C4-2B (cell line): ENCODE measurements at regions not wholly inside any gene's neighbourhood (a gene's known extent, or its start where the extent isn't known, plus 50 kb on each side); places are given as distances from the start of the nearest gene placed in this dataset.

Source experiments
- H3K27ac ChIP-seq: fragments of 450-650 bp; 2 replicates; pipeline ENCODE4 v1.5.1; 2017
- ZFX ChIP-seq: fragments of 450-650 bp; IDR thresholded peaks from 2 replicates; pipeline ENCODE4 v1.6.1; 2017
- TF ChIP-seq, protein P1 (sequence below): fragments of 450-650 bp; conservative IDR thresholded peaks from 2 replicates; pipeline ENCODE4 v1.5.1; 2017; ENCODE audit warnings: mild to moderate bottlenecking

DNA sequence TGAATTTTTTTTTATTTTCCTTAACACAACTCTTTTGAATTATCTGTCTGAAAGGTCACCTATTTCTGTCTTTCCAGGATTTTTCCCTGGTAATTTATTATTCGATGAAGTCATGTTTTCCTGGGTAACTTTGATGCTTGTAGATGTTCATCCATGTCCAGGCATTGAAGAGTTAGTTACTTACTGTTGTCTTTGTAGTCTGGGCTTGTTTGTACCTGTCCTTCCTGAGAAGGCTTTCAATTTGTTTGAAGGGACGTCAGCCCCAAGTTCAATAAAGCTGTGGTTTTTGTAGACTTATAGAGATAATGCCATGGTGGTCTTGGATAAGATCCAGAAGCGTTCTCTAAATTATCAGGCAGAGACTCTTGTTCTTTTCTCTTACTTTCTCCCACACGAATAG, 252.4 kb upstream of the ARHGAP24 start:
- H3K27ac ChIP-seq = no peak overlapping the region
- TF ChIP-seq, protein P1, sequence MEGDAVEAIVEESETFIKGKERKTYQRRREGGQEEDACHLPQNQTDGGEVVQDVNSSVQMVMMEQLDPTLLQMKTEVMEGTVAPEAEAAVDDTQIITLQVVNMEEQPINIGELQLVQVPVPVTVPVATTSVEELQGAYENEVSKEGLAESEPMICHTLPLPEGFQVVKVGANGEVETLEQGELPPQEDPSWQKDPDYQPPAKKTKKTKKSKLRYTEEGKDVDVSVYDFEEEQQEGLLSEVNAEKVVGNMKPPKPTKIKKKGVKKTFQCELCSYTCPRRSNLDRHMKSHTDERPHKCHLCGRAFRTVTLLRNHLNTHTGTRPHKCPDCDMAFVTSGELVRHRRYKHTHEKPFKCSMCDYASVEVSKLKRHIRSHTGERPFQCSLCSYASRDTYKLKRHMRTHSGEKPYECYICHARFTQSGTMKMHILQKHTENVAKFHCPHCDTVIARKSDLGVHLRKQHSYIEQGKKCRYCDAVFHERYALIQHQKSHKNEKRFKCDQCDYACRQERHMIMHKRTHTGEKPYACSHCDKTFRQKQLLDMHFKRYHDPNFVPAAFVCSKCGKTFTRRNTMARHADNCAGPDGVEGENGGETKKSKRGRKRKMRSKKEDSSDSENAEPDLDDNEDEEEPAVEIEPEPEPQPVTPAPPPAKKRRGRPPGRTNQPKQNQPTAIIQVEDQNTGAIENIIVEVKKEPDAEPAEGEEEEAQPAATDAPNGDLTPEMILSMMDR = no peak
- TF ChIP-seq ZFX = no peak

DNA sequence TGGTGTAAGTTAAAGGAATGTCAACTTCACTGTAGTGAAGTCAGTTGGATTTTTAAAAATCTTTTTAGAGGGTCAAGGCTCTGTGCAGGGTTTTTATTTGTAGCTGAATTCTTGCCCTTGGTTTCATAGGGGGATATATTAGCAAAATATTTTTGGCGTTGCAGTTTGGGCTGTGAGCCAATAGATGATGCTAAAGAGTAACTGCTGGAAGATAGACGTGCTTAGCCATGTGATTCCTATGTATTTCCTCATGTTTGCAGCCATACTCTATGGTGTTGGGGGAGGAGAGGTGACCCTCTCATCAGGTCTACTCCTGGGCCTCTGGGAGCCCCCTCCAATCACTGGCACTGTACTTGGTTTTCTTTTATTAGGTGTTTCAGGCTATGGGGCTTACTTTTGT, 246.7 kb upstream of the ARHGAP24 start:
- TF ChIP-seq, protein P1 = no peak
- no peak for TF ChIP-seq ZFX

DNA sequence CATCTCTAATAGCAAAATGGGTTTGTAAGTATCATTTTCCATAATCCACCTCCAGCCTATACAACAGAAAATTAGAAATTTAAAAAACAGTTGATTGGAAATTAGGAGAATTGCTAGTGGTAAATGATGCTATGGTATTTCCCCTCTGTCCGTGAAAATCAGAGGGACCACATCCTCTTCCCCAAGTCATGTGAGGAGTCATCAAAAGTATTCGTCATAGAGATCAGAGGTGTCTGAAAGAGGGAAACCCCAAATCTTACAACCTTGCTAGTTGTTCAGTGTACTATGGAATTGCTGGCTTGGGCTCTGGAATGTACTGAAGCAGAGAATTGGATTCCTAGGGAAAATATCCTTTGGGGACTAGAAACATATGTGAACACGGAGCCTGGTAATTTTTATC, 241.4 kb upstream of the ARHGAP24 start:
- TF ChIP-seq, protein P1 = no peak
- TF ChIP-seq ZFX = no peak
- H3K27ac ChIP-seq = no peak overlapping the region

More for the DNA sequence above, 246.7 kb upstream of the ARHGAP24 start:
- H3K27ac ChIP-seq = no peak overlapping the region

DNA sequence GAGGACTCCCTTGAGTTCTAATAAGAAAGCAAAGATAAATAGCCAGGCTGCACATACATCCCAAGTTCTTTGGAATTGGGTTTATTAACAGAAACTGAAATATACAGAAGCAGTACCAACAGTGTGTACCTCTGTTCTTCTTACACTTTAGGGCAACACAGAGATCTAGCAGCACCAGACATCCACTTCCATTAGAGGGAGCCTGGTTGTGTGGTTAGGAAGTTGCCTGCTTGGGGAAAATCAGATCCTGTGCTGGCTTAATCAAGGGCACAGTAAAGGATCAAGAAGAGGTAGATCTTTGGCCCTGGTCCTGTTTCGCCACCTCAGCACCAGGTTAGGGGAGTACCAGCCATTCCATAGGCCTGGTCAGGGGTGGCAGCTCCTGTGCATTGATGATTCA, 231.1 kb upstream of the ARHGAP24 start:
- no peak overlapping the region for H3K27ac ChIP-seq
- TF ChIP-seq ZFX = no peak
- TF ChIP-seq, protein P1 = no peak; the same call in 1 of the 2 replicates

DNA sequence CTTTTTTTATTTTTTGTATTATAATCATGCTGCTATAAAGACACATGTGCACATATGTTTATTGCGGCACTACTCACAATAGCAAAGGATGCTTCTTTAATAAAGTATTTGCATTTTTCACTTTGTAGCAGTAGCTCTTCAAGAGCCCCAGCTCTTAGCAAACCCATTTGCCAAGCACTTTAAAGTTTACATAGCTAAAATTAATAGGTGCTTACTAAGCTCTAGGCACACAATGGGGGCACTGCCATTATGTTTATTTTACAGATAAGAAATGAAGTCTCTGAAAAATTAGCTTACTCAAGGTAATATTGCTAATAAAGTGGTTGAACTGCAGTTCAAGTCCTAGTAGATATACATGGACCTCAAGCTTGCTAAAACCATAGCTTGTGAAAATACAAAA, 230.3 kb upstream of the ARHGAP24 start:
- TF ChIP-seq, protein P1 = no peak
- TF ChIP-seq ZFX = no peak
- H3K27ac ChIP-seq = no peak overlapping the region

DNA sequence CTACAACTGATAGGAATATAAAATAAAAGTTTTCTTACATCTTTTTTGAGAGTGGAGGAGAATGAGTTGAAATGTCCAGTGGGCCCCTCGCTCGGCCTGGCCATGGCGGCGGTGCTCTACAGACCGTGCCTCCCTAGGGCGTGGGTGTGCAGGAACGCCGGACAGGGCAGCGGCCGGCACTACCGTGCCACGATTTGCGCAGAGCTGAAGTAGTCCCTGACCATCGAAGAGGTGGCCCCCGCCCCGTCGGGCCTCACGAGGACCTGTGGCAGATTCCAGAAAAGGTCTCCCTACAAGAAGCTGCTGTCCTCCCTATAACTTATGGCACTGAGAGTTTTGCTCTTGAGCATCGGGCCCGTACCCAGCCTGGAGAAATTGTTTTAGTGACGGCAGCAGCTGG, 228.9 kb upstream of the ARHGAP24 start:
- no peak overlapping the region for H3K27ac ChIP-seq
- TF ChIP-seq, protein P1 = no peak
- TF ChIP-seq ZFX = no peak

DNA sequence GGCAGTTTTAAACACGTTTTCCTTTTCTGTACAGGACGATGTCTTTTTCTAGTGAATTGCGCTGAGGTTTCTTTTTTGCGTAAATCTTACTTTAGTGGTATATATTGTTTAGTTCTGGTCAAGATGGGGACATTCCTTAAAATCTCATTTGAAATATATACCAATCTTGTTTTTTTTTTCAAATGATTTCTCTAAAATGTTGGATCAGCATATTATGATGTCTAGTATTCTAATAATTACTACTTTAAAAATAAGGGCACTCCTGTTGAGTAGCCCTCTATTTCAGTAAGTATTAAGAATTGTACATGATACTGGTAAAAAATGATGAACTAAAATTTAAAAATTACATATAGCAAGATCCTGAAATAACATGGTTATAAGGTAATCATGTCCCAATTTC, 224.1 kb upstream of the ARHGAP24 start:
- H3K27ac ChIP-seq = no peak overlapping the region
- no peak for TF ChIP-seq ZFX
- TF ChIP-seq, protein P1 = no peak
